ENCODE measurements at regions not wholly inside any gene's neighbourhood (a gene's known extent, or its start where the extent isn't known, plus 50 kb on each side); places are given as distances from the start of the nearest gene placed in this dataset.

DNA sequence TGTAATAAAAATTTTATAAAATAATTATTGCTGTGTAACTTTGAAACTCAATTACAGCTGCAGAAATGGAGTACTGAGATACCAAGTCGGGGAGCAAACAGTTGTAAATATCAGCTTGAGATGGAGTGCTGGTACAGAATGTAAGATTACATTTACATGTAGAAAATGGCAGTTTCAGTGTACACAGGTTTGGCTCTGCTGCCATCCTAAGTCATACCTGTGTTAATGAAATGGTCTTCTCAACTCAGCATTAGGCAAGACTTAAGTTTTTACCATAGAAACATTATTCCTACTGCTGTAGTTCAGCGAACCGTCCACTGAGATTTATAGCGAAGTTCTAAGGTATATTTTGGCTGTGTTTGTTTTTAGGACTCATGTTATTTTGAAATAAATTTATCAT lies 110.1 kb upstream of the TBL1XR1 start:
- 96% methylated on average over 4 of the region's 4 CpGs for WGBS (ENCODE audit: insufficient coverage, low coverage, low lambda C conversion rate, missing lambda C conversion rate)
- Histone ChIP-seq H3K27me3 (no peaks in the 10 kb centered on the region), H3K27ac (no peak overlapping the region), H3K4me1 (no peaks in the 10 kb centered on the region), H3K4me3 (no peak overlapping the region), H3K36me3 (no peaks in the 10 kb centered on the region), H3K9me3 (no peaks in the 10 kb centered on the region)
- ATAC-seq (no peak), DNase-seq (no peak)
- no peak for TF ChIP-seq POLR2A (IDR thresholded peaks at IDR 0.05)
- TF ChIP-seq, protein P1, sequence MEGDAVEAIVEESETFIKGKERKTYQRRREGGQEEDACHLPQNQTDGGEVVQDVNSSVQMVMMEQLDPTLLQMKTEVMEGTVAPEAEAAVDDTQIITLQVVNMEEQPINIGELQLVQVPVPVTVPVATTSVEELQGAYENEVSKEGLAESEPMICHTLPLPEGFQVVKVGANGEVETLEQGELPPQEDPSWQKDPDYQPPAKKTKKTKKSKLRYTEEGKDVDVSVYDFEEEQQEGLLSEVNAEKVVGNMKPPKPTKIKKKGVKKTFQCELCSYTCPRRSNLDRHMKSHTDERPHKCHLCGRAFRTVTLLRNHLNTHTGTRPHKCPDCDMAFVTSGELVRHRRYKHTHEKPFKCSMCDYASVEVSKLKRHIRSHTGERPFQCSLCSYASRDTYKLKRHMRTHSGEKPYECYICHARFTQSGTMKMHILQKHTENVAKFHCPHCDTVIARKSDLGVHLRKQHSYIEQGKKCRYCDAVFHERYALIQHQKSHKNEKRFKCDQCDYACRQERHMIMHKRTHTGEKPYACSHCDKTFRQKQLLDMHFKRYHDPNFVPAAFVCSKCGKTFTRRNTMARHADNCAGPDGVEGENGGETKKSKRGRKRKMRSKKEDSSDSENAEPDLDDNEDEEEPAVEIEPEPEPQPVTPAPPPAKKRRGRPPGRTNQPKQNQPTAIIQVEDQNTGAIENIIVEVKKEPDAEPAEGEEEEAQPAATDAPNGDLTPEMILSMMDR (IDR thresholded peaks at IDR 0.05) = no peak
- intact Hi-C loops (cut with DNase I) = no loop called here

DNA sequence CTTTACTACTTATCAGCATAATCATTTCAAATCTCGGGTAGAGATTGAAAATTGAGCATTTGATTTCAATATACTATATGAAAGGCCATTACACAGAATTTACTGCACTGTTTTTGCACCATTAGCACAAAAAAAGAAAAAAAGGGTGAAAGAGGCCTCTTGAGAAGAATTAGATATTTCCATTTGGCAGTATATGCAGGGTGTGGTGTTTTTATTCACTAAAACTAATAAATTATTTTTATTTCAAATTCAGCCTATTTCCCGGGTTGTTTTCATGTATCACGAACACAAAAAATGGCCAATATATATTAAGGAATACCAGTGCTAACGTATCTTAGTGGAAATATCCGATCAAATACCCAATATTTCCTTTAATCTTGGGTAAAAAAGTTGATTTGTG lies 110.5 kb upstream of the TBL1XR1 start:
- no peak for TF ChIP-seq POLR2A (IDR thresholded peaks at IDR 0.05)
- TF ChIP-seq, protein P1 (IDR thresholded peaks at IDR 0.05) = no peak
- Histone ChIP-seq H3K36me3 (no peaks in the 10 kb centered on the region), H3K27me3 (no peaks in the 10 kb centered on the region), H3K4me1 (no peaks in the 10 kb centered on the region), H3K27ac (no peak overlapping the region), H3K9me3 (no peaks in the 10 kb centered on the region), H3K4me3 (no peak overlapping the region)
- 74% methylated on average over 5 of the region's 5 CpGs for WGBS (ENCODE audit: insufficient coverage, low coverage, low lambda C conversion rate, missing lambda C conversion rate)
- no peak for ATAC-seq
- intact Hi-C loops (cut with DNase I) = no loop called here
- DNase-seq = no peak

DNA sequence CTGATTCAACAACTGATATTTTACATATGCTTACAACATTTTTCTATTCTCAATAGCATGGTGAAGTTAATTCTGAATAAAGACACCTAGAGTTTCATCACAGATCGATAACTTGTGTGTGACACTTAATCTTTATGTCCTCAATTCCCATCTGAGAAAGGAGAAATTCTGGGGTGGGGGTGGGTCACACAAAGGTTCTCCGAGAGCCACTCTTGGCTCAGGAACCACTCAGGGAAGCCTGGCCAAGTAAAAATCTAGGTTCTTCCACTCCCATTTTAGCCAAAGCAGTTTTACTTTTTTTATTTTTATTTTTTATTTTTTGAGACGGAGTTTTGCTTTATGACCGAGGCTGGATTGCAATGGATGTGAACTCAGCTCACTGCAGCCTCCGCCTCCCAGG lies 111.0 kb upstream of the TBL1XR1 start:
- WGBS (ENCODE audit: insufficient coverage, low coverage, low lambda C conversion rate, missing lambda C conversion rate) = 80% methylated on average over 3 of the region's 5 CpGs
- Histone ChIP-seq H3K4me3 (no peak overlapping the region), H3K27me3 (no peaks in the 10 kb centered on the region), H3K4me1 (no peaks in the 10 kb centered on the region), H3K9me3 (no peaks in the 10 kb centered on the region), H3K27ac (no peak overlapping the region), H3K36me3 (no peaks in the 10 kb centered on the region)
- TF ChIP-seq POLR2A (IDR thresholded peaks at IDR 0.05) = no peak
- TF ChIP-seq, protein P1 (IDR thresholded peaks at IDR 0.05) = no peak
- no peak for DNase-seq
- intact Hi-C loops (cut with DNase I) = no loop called here
- ATAC-seq = no peak

DNA sequence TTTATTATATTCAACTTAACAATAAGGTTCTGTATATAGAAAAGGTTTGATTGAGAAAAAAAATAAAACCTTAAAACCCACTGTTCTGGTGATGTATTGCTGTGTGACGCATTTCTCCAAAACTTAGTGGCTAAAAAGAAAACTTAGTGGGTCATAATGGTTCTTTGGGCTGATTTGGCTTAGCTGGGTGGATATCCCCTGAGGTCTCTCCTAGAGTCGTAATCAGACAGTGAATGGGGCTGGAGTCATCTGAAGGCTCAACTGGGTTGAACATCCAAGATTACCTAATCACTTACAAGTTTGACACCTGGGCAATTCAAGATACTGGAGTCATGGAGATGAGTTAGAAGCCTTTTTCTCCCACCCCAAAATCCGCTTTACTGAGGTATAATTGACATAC lies 111.6 kb upstream of the TBL1XR1 start:
- Histone ChIP-seq H3K27me3 (no peaks in the 10 kb centered on the region), H3K36me3 (no peaks in the 10 kb centered on the region), H3K4me1 (no peaks in the 10 kb centered on the region), H3K27ac (no peak overlapping the region), H3K9me3 (no peaks in the 10 kb centered on the region), H3K4me3 (no peak overlapping the region)
- WGBS (ENCODE audit: insufficient coverage, low coverage, low lambda C conversion rate, missing lambda C conversion rate) = 55% methylated on average over 3 of the region's 3 CpGs
- no peak for TF ChIP-seq POLR2A (IDR thresholded peaks at IDR 0.05)
- TF ChIP-seq, protein P1 (IDR thresholded peaks at IDR 0.05) = no peak
- intact Hi-C loops (cut with DNase I) = no loop called here
- DNase-seq = no peak
- no peak for ATAC-seq

DNA sequence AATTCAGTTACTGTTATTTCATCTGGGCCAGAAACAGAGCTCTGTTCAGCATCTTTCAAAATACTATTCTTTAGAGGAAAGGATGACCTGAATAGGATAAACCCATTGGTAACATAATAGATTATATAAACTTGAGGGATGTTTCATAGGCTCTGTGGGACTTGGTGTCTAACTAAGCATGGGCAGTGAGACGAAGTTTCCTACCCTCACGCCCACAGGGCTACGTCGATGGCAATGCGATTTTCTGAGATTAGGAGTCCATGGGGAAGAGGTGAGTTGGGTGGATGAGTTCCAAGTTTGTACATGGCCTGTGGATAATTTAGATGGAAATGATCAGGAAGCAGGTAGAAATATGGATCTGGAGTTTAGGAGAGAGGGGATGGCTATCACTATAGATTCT lies 115.2 kb upstream of the TBL1XR1 start:
- intact Hi-C loops (cut with DNase I) = no loop called here
- Histone ChIP-seq H3K27me3 (no peaks in the 10 kb centered on the region), H3K36me3 (no peaks in the 10 kb centered on the region), H3K27ac (no peak overlapping the region), H3K9me3 (no peaks in the 10 kb centered on the region), H3K4me1 (no peaks in the 10 kb centered on the region), H3K4me3 (no peak overlapping the region)
- 97% methylated on average over 5 of the region's 5 CpGs for WGBS (ENCODE audit: insufficient coverage, low coverage, low lambda C conversion rate, missing lambda C conversion rate)
- DNase-seq (no peak), ATAC-seq (no peak)
- TF ChIP-seq, protein P1 (IDR thresholded peaks at IDR 0.05) = no peak
- TF ChIP-seq POLR2A (IDR thresholded peaks at IDR 0.05) = no peak
